IPS-15b (cell line): ENCODE measurements at regions not wholly inside any gene's neighbourhood (a gene's known extent, or its start where the extent isn't known, plus 50 kb on each side); places are given as distances from the start of the nearest gene placed in this dataset.

Experiments used
- H3K27me3 ChIP-seq: one replicate; pipeline ENCODE4 v1.6.1; 2013; ENCODE audit warnings: low read length; ENCODE audit not compliant: control insufficient read depth, insufficient read depth
- H3K36me3 ChIP-seq: one replicate; pipeline ENCODE4 v1.6.1; 2013; ENCODE audit warnings: low read length; ENCODE audit not compliant: control insufficient read depth, insufficient read depth
- H3K4me1 ChIP-seq: one replicate; pipeline ENCODE4 v1.6.1; 2013; ENCODE audit warnings: mild to moderate bottlenecking, low read length; ENCODE audit not compliant: control insufficient read depth, insufficient read depth
- H3K4me3 ChIP-seq: one replicate; pipeline ENCODE4 v1.5.1; 2013; ENCODE audit warnings: low read depth, low read length
- H3K9ac ChIP-seq: one replicate; pipeline ENCODE4 v1.6.1; 2013; ENCODE audit warnings: low read depth, mild to moderate bottlenecking, low read length
- H3K9me3 ChIP-seq: one replicate; pipeline ENCODE4 v1.6.1; 2013; ENCODE audit warnings: mild to moderate bottlenecking, low read length; ENCODE audit not compliant: control insufficient read depth, insufficient read depth

- Histone ChIP-seq H3K4me1 (no peaks in the 10 kb centered on the region), H3K9ac (no peak overlapping the region), H3K27me3 (no peaks in the 10 kb centered on the region), H3K4me3 (no peak overlapping the region), H3K9me3 (no peaks in the 10 kb centered on the region), H3K36me3 (no peaks in the 10 kb centered on the region)
Measured at GRCh38 chr12:60822580-60822979, 1226.8 kb downstream of the SLC16A7 start.

- Histone ChIP-seq H3K27me3 (no peaks in the 10 kb centered on the region), H3K4me3 (no peak overlapping the region), H3K9ac (no peak overlapping the region), H3K9me3 (no peaks in the 10 kb centered on the region), H3K4me1 (no peaks in the 10 kb centered on the region), H3K36me3 (no peaks in the 10 kb centered on the region)
Measured at GRCh38 chr12:60830381-60830780, 1234.6 kb downstream of the SLC16A7 start.

- Histone ChIP-seq H3K9me3 (no peaks in the 10 kb centered on the region), H3K4me3 (no peak overlapping the region), H3K36me3 (no peaks in the 10 kb centered on the region), H3K9ac (no peak overlapping the region), H3K4me1 (no peaks in the 10 kb centered on the region), H3K27me3 (no peaks in the 10 kb centered on the region)
Measured at GRCh38 chr12:60832290-60832689, 1236.5 kb downstream of the SLC16A7 start.

DNA sequence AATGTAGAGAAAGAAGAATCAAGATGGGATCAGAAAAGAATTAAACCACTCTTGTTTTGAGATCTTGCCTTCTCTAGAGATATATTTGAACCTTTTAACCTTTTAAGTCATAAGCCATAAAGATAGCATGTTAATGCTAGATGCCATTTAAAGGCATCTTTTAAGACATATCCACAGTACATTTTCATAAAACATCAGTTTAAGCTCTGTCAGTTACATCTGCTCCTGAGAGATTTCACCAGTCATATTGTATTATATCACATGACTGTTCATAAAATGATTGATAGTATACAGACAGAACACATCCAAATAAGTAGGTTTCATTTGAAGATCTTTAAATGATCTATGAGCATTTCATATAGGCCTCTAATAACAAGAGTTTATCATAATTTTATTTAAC lies 1238.5 kb downstream of the SLC16A7 start:
- Histone ChIP-seq H3K36me3 (no peaks in the 10 kb centered on the region), H3K9me3 (no peaks in the 10 kb centered on the region), H3K4me3 (no peak overlapping the region), H3K4me1 (no peaks in the 10 kb centered on the region), H3K27me3 (no peaks in the 10 kb centered on the region), H3K9ac (no peak overlapping the region)

DNA sequence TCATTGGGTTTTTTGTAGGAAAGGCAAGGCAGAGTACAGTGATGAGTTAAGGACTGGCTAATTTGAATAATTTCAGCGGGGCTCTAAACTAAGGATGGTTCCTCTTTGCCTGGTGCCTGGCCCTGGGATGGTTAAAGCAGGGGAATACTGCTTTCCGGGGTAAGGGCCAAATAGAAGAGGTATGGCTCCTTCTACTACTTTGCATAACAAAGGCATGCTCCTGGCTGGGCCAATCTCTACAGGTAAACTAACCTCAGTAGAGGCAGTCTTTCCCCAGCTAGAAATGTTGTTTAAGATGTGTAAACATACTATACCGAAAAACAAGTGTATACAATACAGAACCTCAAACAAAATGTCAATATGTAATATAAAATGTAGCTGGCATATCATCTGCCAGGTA lies 1239.0 kb downstream of the SLC16A7 start:
- Histone ChIP-seq H3K9me3 (no peaks in the 10 kb centered on the region), H3K9ac (no peak overlapping the region), H3K4me3 (no peak overlapping the region), H3K36me3 (no peaks in the 10 kb centered on the region), H3K4me1 (no peaks in the 10 kb centered on the region), H3K27me3 (no peaks in the 10 kb centered on the region)

DNA sequence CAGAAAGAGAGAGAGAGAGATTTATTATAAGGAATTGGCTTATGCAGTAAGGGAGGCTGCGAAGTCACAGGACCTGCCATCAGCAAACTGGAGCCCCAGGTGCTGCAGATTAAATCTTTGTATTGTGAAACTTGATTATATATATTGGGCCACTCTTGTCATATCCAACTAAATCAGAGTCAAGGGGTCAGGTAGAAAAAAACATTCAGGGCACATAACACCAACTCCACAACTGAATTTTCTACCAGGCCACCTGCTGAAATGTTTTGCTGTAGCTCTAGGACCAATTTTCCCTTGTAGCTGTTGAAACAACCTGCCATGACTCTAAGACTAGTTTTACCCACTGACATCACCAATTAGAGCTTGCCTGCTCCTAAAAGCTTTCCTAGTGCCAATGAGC lies 1240.8 kb downstream of the SLC16A7 start:
- Histone ChIP-seq H3K4me1 (no peaks in the 10 kb centered on the region), H3K9me3 (no peaks in the 10 kb centered on the region), H3K36me3 (no peaks in the 10 kb centered on the region), H3K9ac (no peak overlapping the region), H3K27me3 (no peaks in the 10 kb centered on the region), H3K4me3 (no peak overlapping the region)

GRCh38 chr12:60842181-60842580 lies 1246.4 kb downstream of the SLC16A7 start:
- Histone ChIP-seq H3K9me3 (no peaks in the 10 kb centered on the region), H3K4me1 (no peaks in the 10 kb centered on the region), H3K36me3 (no peaks in the 10 kb centered on the region), H3K27me3 (no peaks in the 10 kb centered on the region), H3K4me3 (no peak overlapping the region), H3K9ac (no peak overlapping the region)

DNA sequence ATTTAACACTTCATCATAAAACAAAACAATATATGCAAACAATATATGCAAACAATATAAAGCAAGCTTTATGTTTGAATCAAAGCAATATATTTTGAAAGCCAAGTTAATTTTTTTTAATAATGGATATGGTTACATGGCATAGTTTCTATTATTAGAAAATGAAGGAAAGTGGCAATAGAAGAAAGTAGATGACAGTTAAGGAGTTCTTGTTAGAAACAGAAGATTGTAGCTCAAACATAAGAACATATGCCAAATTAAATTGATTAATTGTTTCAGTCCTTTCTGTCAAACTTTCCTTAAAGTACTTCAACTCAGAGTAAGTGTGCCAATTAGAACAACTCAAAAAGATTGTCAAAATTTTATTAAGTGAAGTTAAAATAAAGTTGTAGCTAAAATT lies 1248.3 kb downstream of the SLC16A7 start:
- Histone ChIP-seq H3K9ac (no peak overlapping the region), H3K27me3 (no peaks in the 10 kb centered on the region), H3K4me1 (no peaks in the 10 kb centered on the region), H3K36me3 (no peaks in the 10 kb centered on the region), H3K9me3 (no peaks in the 10 kb centered on the region), H3K4me3 (no peak overlapping the region)

- no peaks in the 10 kb centered on the region for H3K4me1 ChIP-seq
- H3K27me3 ChIP-seq, result no peaks in the 10 kb centered on the region
- no peaks in the 10 kb centered on the region for H3K36me3 ChIP-seq
- no peaks in the 10 kb centered on the region for H3K9me3 ChIP-seq
- no peak overlapping the region for H3K4me3 ChIP-seq
- H3K9ac ChIP-seq, result no peak overlapping the region
Measured at GRCh38 chr12:60844875-60845274, 1249.0 kb downstream of the SLC16A7 start.

DNA sequence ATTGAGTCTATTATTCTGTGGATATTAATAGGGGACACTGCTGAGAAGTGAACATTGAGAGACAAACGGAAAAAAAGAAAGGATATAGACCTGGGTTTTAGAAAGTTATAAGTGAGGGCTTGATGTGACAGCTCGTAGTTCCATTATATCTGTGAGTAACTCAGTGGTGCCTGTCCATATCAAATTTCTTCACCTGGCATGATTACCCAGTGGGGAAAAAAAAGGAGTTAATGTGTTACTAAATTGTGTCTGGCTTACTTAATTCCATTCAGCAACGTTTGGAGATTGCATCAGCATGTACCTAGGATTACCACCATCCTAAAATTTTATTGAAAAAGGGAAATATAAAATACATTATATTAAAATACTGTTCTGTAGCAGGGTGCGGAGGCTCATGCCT lies 1249.9 kb downstream of the SLC16A7 start:
- Histone ChIP-seq H3K36me3 (no peaks in the 10 kb centered on the region), H3K9ac (no peak overlapping the region), H3K27me3 (no peaks in the 10 kb centered on the region), H3K4me3 (no peak overlapping the region), H3K4me1 (no peaks in the 10 kb centered on the region), H3K9me3 (no peaks in the 10 kb centered on the region)

DNA sequence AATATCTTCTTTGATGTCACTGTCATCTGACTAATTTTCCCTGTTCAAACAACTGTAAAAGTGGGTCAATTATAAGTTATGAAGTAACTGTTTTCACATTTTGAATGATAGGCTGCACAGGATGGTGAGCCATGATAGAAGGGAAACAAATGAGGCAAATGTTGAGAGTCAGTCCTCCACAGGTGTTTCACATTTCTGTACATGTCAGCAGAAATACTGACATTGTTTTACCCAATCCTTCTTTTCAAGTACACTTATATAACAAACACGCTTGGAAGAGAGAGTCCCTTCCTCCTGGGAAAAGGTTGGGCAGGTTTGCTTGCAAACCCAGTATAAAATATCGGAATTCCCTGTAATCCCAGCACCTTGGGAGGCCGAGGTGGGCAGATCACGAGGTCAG lies 1251.5 kb downstream of the SLC16A7 start:
- Histone ChIP-seq H3K4me1 (no peaks in the 10 kb centered on the region), H3K36me3 (no peaks in the 10 kb centered on the region)

DNA sequence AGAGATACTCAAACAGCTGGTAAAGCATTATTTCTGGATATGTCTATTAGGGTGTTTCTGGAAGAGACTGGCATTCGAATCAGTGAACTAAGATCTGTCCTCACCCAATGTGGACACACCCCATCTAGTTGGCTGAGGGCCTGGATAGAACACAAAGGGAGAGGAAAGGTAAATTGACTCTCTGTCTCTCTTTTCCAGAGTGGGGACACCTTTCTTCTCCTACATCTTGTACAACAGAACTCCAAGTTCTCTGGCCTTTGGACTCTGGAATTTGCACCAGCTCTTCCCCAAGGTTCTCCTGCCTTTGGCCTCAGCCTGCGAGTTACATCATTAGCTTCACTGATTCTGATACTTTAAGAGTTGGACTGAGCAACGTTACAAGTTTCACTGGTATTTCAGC lies 1253.9 kb downstream of the SLC16A7 start:
- no peaks in the 10 kb centered on the region for H3K9me3 ChIP-seq
- H3K27me3 ChIP-seq, result no peaks in the 10 kb centered on the region
- no peaks in the 10 kb centered on the region for H3K4me1 ChIP-seq
- no peak overlapping the region for H3K9ac ChIP-seq
- no peaks in the 10 kb centered on the region for H3K36me3 ChIP-seq
- H3K4me3 ChIP-seq, result no peak overlapping the region

More for the DNA sequence above, 1251.5 kb downstream of the SLC16A7 start:
- H3K27me3 ChIP-seq, result no peaks in the 10 kb centered on the region
- no peak overlapping the region for H3K9ac ChIP-seq
- H3K4me3 ChIP-seq, result no peak overlapping the region
- H3K9me3 ChIP-seq, result no peaks in the 10 kb centered on the region

- Histone ChIP-seq H3K27me3 (no peaks in the 10 kb centered on the region), H3K9ac (no peak overlapping the region)
Measured at GRCh38 chr12:60853407-60853806, 1257.6 kb downstream of the SLC16A7 start.

More at GRCh38 chr12:60853407-60853806, 1257.6 kb downstream of the SLC16A7 start:
- Histone ChIP-seq H3K9me3 (no peaks in the 10 kb centered on the region), H3K4me1 (no peaks in the 10 kb centered on the region), H3K36me3 (no peaks in the 10 kb centered on the region), H3K4me3 (no peak overlapping the region)
